ENCODE measurements at regions not wholly inside any gene's neighbourhood (a gene's known extent, or its start where the extent isn't known, plus 50 kb on each side); places are given as distances from the start of the nearest gene placed in this dataset.

DNA sequence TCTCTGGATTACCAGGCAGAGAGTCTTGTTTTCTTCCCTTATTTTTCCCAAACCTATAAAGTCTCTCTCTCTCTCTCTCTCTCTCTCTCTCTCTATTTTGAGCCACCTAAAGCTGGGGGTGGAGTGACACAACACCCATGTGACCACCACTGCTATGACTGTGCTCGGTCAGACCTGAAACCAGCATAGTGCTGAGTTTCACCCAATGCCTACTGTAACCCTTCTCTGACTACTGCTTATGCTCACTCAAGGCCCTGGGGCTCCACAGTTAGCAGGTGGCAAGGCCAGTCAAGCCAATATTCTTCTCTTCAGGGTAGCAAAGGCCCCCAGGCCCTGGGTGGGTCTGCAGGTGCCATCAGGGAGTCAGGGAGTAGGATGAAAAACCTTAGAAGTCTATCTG lies 114.7 kb upstream of the ARMCX2 start:
- DNase-seq (ENCODE audit: insufficient read length, low spot score) (no peak), FAIRE-seq (no peak)
- TF ChIP-seq, protein P1, sequence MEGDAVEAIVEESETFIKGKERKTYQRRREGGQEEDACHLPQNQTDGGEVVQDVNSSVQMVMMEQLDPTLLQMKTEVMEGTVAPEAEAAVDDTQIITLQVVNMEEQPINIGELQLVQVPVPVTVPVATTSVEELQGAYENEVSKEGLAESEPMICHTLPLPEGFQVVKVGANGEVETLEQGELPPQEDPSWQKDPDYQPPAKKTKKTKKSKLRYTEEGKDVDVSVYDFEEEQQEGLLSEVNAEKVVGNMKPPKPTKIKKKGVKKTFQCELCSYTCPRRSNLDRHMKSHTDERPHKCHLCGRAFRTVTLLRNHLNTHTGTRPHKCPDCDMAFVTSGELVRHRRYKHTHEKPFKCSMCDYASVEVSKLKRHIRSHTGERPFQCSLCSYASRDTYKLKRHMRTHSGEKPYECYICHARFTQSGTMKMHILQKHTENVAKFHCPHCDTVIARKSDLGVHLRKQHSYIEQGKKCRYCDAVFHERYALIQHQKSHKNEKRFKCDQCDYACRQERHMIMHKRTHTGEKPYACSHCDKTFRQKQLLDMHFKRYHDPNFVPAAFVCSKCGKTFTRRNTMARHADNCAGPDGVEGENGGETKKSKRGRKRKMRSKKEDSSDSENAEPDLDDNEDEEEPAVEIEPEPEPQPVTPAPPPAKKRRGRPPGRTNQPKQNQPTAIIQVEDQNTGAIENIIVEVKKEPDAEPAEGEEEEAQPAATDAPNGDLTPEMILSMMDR (IDR thresholded peaks at IDR 0.05; ENCODE audit: insufficient read depth, missing control alignments) = no peak

- TF ChIP-seq, protein P1 (IDR thresholded peaks at IDR 0.05; ENCODE audit: insufficient read depth, missing control alignments) = no peak
- FAIRE-seq (no peak), DNase-seq (ENCODE audit: insufficient read length, low spot score) (no peak)
Observed at GRCh38 chrX:101764538-101764937, 104.9 kb upstream of the ARMCX2 start.

- FAIRE-seq (no peak), DNase-seq (ENCODE audit: insufficient read length, low spot score) (no peak)
- TF ChIP-seq, protein P1 (IDR thresholded peaks at IDR 0.05; ENCODE audit: insufficient read depth, missing control alignments) = no peak
Observed at GRCh38 chrX:101759000-101759399, 99.3 kb upstream of the ARMCX2 start.

DNA sequence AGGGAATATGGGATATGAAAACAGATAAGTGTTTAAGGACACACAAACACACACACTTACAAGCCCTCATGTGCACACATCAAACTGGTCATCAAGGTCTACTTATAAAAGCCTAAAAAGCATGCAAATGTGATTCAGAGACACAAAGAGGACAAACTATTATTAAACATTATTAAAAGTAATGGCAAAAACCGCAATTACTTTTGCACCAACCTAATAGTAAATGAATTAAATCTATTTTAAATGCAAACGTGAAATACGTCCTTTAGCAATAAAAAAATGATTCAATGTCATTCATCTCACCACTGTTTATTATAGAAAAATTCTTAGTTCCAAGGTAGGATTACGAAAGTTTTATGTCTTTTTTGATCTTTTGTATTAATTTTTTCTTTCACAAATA lies 91.1 kb upstream of the ARMCX2 start:
- DNase-seq (ENCODE audit: insufficient read length, low spot score) = no peak
- TF ChIP-seq, protein P1 (IDR thresholded peaks at IDR 0.05; ENCODE audit: insufficient read depth, missing control alignments) = no peak
- FAIRE-seq = no peak

- FAIRE-seq (no peak), DNase-seq (ENCODE audit: insufficient read length, low spot score) (no peak)
- TF ChIP-seq, protein P1 (IDR thresholded peaks at IDR 0.05; ENCODE audit: insufficient read depth, missing control alignments) = no peak
Observed at GRCh38 chrX:101749436-101749835, 89.8 kb upstream of the ARMCX2 start.

DNA sequence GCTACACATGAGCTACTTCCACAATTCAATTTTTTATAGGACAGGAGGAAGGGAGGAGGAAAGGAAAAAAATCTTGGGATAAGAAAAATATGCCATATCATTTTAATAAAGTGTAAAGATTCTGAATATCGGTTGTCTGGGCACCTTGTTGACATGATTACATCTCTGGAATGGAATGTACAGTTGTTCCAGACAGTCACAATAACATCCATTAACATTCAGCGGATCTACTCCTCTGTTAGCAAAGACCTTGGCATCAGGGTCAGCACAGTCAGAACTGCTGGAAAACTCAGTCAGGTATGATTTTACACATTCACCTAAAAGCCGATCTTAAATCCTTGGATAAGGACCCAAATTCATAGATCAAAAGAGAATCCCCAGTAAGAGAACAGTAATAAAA lies 85.4 kb upstream of the ARMCX2 start:
- FAIRE-seq = no peak
- TF ChIP-seq, protein P1 (IDR thresholded peaks at IDR 0.05; ENCODE audit: insufficient read depth, missing control alignments) = no peak
- DNase-seq (ENCODE audit: insufficient read length, low spot score) = no peak

GRCh38 chrX:101744085-101744484 lies 84.4 kb upstream of the ARMCX2 start:
- TF ChIP-seq, protein P1 (IDR thresholded peaks at IDR 0.05; ENCODE audit: insufficient read depth, missing control alignments) = no peak
- no peak for DNase-seq (ENCODE audit: insufficient read length, low spot score)
- FAIRE-seq = no peak

All from D721Med (cell line).